Activated CD4-positive, alpha-beta memory T cell treated with anti-CD3 and anti-CD28 coated beads, Interleukin-2, amount 10 ng/mL, durations not matched to agents 7 days and 5 days (primary cell): ENCODE measurements at regions not wholly inside any gene's neighbourhood (a gene's known extent, or its start where the extent isn't known, plus 50 kb on each side); places are given as distances from the start of the nearest gene placed in this dataset.

ENCODE experiments used
- CTCF ChIA-PET: fragments of 350-600 bp; sonication (Branson Sonifier 250); formaldehyde crosslinking; loops from one replicate; lab custom pipeline; 2021; ENCODE audit warnings: antibody characterized with exemption, inconsistent platforms; lab: Charles Lee
- POLR2A ChIA-PET: fragments of 350-600 bp; sonication (Branson Sonifier 250); formaldehyde crosslinking; loops from one replicate; lab custom pipeline; 2021; ENCODE audit warnings: antibody characterized with exemption; lab: Charles Lee
- DNase-seq: peaks from one replicate; pipeline ENCODE4 v3.0.0-alpha.2; 2020
- H3K27ac Mint-ChIP-seq: one replicate; pipeline ENCODE4 v1.8.0; 2021; ENCODE audit warnings: mild to moderate bottlenecking, mixed read lengths
- H3K27me3 Mint-ChIP-seq: one replicate; pipeline ENCODE4 v1.8.0; 2021; ENCODE audit warnings: mixed read lengths
- H3K36me3 Mint-ChIP-seq: one replicate; pipeline ENCODE4 v1.8.0; 2021; ENCODE audit warnings: low read depth, mixed read lengths
- H3K4me1 Mint-ChIP-seq: one replicate; pipeline ENCODE4 v1.8.0; 2021; ENCODE audit warnings: mixed read lengths
- H3K4me3 Mint-ChIP-seq: one replicate; pipeline ENCODE4 v1.8.0; 2021; ENCODE audit warnings: mild to moderate bottlenecking, mixed read lengths
- H3K9me3 Mint-ChIP-seq: one replicate; pipeline ENCODE4 v1.8.0; 2021; ENCODE audit warnings: mixed read lengths

DNA sequence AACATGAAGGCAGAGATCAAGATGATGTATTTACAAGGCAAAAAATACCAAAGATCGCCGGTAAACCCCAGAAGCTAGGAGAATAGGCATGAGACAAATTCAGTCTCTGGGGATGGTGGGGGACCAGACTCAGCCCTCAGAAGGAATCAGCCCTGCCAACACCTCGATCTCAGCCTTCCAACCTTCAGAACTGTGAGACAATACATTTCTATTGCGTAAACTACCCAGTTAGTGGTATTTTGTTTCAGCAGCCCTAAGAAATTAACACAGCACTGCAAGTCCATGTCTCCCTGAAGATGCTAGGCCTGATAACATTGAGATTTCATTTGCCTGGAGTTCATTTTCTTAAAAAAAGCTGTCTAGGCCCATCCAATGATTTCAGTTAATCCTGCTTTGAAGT is 622.5 kb downstream of the PTPRC start:
- no peak for DNase-seq
- ChIA-PET CTCF (no interaction called here), POLR2A (no interaction called here)

DNA sequence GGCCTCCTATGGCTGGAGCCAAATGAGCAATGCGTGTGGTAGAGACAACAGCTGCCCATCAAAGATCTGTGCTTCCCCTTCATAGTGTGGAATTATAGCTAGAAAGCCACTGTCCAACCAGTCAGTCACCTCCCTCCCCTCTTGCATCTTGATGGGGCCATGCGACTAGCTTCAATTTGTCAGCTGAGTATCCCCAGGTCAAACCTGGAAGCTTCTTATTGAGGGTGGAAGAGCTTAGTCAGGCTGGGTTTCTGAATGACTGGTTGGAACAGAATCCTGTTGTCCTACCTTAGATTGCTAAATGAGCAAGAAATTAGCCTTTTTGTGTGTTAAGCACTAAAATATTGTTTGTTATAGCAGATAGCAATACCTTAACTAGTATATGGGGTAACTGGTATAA is 625.4 kb downstream of the PTPRC start:
- DNase-seq: no peak
- ChIA-PET CTCF (no interaction called here), POLR2A (no interaction called here)
- Mint-ChIP-seq H3K4me1 (no peaks in the 10 kb centered on the region), H3K27ac (no peak overlapping the region), H3K27me3 (peaks cover 4% of the 10 kb centered on the region), H3K36me3 (no peaks in the 10 kb centered on the region), H3K9me3 (no peaks in the 10 kb centered on the region), H3K4me3 (no peak overlapping the region)

More for the DNA sequence above, 622.5 kb downstream of the PTPRC start:
- Mint-ChIP-seq H3K27me3 (peaks cover 15% of the 10 kb centered on the region), H3K27ac (no peak overlapping the region), H3K4me1 (no peaks in the 10 kb centered on the region), H3K36me3 (no peaks in the 10 kb centered on the region), H3K9me3 (peaks cover 5% of the 10 kb centered on the region), H3K4me3 (no peak overlapping the region)

DNA sequence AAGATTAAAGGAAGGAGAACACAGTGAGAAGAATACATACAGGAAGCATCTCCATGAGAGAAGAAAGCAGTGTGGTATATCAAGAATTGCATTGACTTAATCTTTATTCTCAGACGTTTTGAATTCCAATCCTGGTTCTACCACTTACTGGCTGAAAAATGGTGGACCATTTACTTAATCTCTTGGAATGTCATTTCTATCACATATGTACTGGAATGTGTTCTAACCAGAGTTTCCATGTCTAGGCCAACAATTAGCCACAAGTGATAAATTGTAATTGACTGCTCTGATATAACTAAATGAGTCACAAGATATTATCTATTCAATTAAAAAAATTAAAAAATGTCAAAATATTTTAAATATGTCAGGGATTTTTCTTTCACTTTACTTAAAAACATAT is 626.1 kb downstream of the PTPRC start:
- no peaks in the 10 kb centered on the region for H3K36me3 Mint-ChIP-seq
- ChIA-PET CTCF (no interaction called here), POLR2A (no interaction called here)
- H3K27ac Mint-ChIP-seq: no peak overlapping the region
- no peak for DNase-seq
- H3K4me1 Mint-ChIP-seq: no peaks in the 10 kb centered on the region
- no peaks in the 10 kb centered on the region for H3K9me3 Mint-ChIP-seq
- peaks cover 4% of the 10 kb centered on the region for H3K27me3 Mint-ChIP-seq
- H3K4me3 Mint-ChIP-seq: no peak overlapping the region

DNA sequence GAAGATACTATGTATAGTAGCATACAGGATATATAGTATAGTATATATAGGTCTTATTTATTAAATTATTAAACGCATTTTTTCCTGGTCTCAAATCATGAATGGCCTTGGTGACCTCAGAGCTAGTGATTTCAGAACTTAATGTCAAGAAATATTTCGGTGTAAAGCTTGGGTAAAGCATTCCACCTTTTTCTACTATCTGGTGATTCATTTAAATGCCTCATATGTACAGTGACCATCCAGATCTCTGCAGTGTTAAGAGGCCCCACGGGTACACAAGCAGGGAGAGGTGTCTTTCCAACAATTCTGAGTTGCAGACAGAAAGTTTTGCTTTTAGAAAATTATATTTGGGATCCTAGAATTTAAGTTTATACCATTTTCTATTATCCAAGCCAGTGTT is 626.5 kb downstream of the PTPRC start:
- Mint-ChIP-seq H3K27me3 (peaks cover 8% of the 10 kb centered on the region), H3K36me3 (no peaks in the 10 kb centered on the region), H3K27ac (no peak overlapping the region), H3K4me3 (no peak overlapping the region), H3K9me3 (no peaks in the 10 kb centered on the region), H3K4me1 (no peaks in the 10 kb centered on the region)
- ChIA-PET CTCF (no interaction called here), POLR2A (no interaction called here)
- DNase-seq: no peak

DNA sequence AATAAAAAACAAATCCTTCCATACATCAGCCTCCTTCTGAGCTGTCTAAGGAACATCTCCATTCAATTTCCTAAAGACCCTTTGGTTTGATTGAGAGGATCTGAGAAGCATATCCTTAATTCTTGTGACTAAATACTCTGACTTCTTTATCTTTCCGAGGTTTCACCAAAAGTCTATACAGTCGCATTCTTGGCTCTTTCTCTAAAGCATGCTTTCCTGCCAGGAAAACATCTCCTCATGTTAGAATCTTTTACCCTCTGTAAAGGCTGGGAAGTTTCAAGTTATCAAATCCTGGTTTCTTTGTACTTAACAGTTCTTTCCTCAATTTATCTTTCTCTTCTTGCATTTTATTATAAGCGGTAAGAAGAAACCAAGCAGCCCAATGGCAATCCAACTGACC is 630.4 kb downstream of the PTPRC start:
- H3K27ac Mint-ChIP-seq: no peak overlapping the region
- H3K27me3 Mint-ChIP-seq: peaks cover 7% of the 10 kb centered on the region
- DNase-seq: no peak
- POLR2A ChIA-PET: no interaction called here
- CTCF ChIA-PET: no interaction called here
- no peaks in the 10 kb centered on the region for H3K9me3 Mint-ChIP-seq
- H3K4me1 Mint-ChIP-seq: no peaks in the 10 kb centered on the region
- H3K4me3 Mint-ChIP-seq: no peak overlapping the region
- no peaks in the 10 kb centered on the region for H3K36me3 Mint-ChIP-seq

DNA sequence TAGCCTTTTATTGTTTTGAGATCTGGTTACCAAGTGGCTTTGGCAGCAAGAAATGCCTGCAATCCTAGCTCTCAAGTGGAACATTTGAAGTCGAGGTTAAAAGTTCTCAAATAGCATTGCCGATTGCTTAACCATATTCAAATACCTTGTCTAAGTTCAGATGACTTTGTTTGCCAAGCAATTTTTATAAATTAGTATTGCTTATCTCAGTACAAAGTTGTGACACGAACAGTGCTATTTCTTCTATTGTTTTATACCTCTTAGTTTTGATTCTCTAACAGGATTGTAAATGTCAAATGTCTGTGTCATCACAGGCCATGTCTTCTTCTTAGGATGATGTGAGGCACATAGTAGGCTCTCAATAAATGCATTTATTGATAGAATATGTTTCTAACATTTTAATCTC is 633.3 kb downstream of the PTPRC start:
- ChIA-PET CTCF (no interaction called here), POLR2A (no interaction called here)
- Mint-ChIP-seq H3K9me3 (no peaks in the 10 kb centered on the region), H3K27ac (no peak overlapping the region), H3K4me3 (no peak overlapping the region), H3K4me1 (no peaks in the 10 kb centered on the region), H3K36me3 (no peaks in the 10 kb centered on the region), H3K27me3 (peaks cover 11% of the 10 kb centered on the region)
- no peak for DNase-seq

DNA sequence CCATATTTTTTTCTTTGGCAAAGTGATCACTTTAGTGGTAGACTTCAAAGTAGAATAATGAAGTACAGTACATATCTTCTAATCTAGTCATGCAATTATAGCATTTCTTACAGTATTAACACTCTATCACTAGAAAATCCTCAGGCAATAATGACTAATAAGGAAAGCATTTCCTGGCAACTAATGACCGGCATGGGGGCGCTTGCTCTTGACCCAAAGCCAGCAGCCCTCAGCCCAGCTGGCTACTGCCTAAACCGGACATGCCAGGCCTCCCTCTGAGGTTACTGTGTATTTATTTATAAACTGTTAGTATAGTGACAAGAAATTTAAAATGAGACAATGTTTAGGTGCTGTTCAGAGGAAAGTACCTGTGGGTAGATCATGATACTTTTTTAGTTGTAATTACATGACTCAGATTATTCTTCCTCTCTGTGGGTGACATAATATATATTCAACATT is 633.8 kb downstream of the PTPRC start:
- CTCF ChIA-PET: no interaction called here
- H3K27ac Mint-ChIP-seq: no peak overlapping the region
- H3K27me3 Mint-ChIP-seq: peaks cover 11% of the 10 kb centered on the region
- no peaks in the 10 kb centered on the region for H3K4me1 Mint-ChIP-seq
- H3K36me3 Mint-ChIP-seq: no peaks in the 10 kb centered on the region
- no peak overlapping the region for H3K4me3 Mint-ChIP-seq
- DNase-seq: no peak
- H3K9me3 Mint-ChIP-seq: no peaks in the 10 kb centered on the region
- POLR2A ChIA-PET: no interaction called here

DNA sequence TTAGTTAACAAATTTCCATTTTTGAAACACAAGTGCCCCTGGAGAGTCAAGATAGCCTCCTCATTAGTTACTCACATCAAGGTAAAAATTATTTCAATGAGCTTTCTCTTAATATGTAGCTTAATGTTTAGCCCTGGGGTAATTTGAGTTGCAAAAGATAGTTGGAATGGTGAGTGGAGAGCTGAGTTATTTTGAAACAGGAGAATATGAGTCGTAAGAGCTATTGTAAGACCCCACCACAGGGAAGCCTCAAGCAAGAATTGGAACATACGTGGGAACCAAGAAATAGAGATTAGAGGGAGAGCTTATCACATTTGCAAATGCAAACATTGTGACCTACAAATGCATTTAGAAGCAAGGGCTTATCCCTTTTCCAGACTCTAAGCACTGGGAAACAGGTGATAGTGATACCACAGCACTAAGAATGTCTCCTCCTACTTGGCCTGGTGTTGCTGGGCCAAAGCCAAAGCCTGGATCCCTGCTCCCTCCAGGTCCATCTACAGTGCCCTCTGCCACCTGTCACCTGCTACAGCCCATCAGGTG is 635.1 kb downstream of the PTPRC start:
- Mint-ChIP-seq H3K36me3 (no peaks in the 10 kb centered on the region), H3K27me3 (peaks cover 11% of the 10 kb centered on the region), H3K27ac (no peak overlapping the region), H3K4me3 (no peak overlapping the region), H3K9me3 (no peaks in the 10 kb centered on the region), H3K4me1 (no peaks in the 10 kb centered on the region)
- CTCF ChIA-PET: no interaction called here
- no peak for DNase-seq
- POLR2A ChIA-PET: no interaction called here

DNA sequence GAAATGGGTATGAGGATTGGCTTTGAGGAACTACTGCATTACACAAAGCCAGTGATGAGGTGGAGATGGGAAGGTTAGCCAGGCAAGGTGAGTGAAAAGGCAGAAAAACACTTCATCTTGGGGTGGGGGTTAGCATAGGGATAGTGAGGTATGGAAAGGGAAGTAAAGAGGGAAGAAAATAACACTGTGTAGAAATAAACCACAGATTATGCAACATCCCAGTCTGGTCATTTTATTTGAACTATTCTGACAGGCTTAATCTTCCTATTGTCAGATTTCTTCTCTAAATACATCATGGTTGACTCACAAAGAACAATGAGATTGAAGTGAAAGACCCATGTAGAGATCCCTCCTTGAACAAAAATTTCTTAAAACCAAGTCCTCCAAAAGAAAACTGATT is 640.2 kb downstream of the PTPRC start:
- ChIA-PET CTCF (no interaction called here), POLR2A (no interaction called here)
- H3K27me3 Mint-ChIP-seq: peaks cover 4% of the 10 kb centered on the region
- H3K27ac Mint-ChIP-seq: no peak overlapping the region
- no peaks in the 10 kb centered on the region for H3K4me1 Mint-ChIP-seq
- H3K4me3 Mint-ChIP-seq: no peak overlapping the region
- no peaks in the 10 kb centered on the region for H3K9me3 Mint-ChIP-seq
- no peak for DNase-seq
- no peaks in the 10 kb centered on the region for H3K36me3 Mint-ChIP-seq

DNA sequence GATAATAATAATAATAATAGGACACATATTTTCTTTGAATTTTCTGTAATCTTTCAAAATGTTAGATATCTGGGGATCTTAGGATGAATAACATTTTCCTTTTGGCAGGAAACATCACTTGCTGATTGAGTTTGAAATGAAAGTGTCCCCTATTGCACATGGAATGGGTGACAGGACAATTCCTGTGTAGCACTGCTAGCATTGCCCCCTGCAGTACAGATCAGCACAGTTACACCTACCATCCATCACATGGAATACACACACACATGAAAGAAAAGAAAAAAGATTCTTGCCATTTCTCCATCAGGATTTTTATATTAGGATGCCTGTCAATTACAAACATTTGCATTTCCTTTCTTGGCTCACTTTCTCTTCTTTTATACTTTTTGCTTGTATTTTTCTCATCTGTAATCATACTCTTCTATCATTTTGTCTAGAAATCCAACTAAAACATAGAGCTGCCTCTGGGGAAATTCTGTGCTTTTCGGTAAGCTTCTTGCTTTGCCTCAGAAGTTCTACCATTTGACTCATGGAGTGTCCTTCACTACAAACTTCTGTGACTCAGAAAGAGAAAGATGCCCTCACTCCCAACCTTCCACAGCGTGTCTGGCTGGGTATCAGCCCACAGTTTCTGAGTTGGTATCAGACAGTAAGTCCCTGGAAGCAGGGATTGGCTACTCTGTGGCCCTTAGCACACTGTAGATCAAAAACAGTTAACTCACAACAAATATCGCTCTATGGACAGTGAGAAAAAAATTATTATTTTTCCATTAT is 641.2 kb downstream of the PTPRC start:
- peaks cover under 1% of the 10 kb centered on the region for H3K27me3 Mint-ChIP-seq
- ChIA-PET CTCF (no interaction called here), POLR2A (no interaction called here)
- no peaks in the 10 kb centered on the region for H3K4me1 Mint-ChIP-seq
- H3K36me3 Mint-ChIP-seq: no peaks in the 10 kb centered on the region
- DNase-seq: no peak
- H3K27ac Mint-ChIP-seq: no peak overlapping the region
- H3K4me3 Mint-ChIP-seq: no peak overlapping the region
- no peaks in the 10 kb centered on the region for H3K9me3 Mint-ChIP-seq

DNA sequence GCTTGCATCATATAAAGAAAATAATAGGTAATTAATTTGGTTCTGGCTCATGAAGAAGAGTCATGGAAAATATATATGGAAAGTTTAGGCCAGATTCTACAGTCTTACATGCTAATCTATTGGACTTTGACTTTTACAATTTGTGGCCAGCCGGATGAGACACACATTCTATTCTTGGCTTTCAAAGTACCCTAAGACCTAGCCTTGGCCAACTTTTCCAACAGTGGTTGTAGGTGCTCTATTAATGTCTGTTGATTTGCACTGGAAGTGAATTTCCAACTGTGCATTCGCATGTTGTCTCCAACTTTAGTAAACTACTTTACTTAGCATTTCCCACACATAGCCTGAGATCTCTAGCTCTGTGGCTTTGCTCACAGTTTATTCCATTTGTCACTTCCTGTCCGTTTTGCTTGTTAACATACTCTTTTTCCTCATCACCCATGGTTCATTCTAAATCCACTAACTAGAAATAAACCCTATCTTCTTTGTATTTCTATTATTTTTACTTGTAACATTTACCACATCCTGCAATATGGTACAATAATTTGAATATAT is 644.0 kb downstream of the PTPRC start:
- ChIA-PET CTCF (no interaction called here), POLR2A (no interaction called here)
- Mint-ChIP-seq H3K4me3 (no peak overlapping the region), H3K4me1 (no peaks in the 10 kb centered on the region), H3K36me3 (no peaks in the 10 kb centered on the region), H3K27ac (no peak overlapping the region), H3K9me3 (no peaks in the 10 kb centered on the region), H3K27me3 (peaks cover 6% of the 10 kb centered on the region)
- DNase-seq: no peak

DNA sequence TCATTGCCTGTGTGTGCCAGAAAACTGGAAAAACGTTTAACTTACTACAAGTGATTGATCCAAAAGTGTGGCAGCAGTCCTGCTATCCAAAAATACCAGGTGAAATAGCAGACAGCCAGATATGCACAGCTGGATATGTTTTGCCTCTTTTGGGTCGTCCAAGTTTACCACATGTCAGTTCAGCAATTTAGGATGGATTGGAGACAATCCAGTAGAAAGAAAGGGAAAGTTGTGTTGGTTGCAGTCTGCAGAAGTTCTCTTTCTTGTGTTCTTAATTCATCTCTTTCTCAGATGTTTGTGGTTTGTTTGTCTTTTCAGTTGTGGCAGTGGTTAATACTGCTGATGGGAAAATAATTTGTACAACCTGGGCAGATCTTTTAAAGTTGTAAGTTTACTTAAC is 645.0 kb downstream of the PTPRC start:
- Mint-ChIP-seq H3K36me3 (no peaks in the 10 kb centered on the region), H3K4me3 (no peak overlapping the region), H3K27me3 (peaks cover 6% of the 10 kb centered on the region), H3K27ac (no peak overlapping the region), H3K4me1 (no peaks in the 10 kb centered on the region), H3K9me3 (no peaks in the 10 kb centered on the region)
- POLR2A ChIA-PET: no interaction called here
- CTCF ChIA-PET: no interaction called here
- no peak for DNase-seq

DNA sequence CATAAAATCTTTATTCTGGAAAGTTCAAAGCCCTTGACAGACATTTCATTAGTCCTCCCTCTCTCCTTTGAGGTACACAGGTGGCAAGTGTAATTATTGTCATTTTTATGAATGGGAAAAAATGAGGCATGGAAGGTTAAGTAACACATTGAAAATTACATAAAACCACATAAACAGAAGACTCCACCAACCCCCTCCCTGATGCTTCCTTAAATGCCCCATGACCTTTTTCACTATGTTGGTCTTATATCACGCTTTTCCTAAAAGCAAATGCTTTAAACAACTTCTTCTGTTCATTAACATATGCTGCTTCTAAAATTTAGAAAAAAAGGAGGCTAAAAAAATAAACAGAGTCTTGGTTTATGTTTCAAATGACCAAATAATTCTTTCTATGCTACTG is 648.4 kb downstream of the PTPRC start:
- Mint-ChIP-seq H3K9me3 (no peaks in the 10 kb centered on the region), H3K27me3 (peaks cover 6% of the 10 kb centered on the region), H3K36me3 (no peaks in the 10 kb centered on the region), H3K27ac (no peak overlapping the region), H3K4me1 (no peaks in the 10 kb centered on the region), H3K4me3 (no peak overlapping the region)
- POLR2A ChIA-PET: no interaction called here
- DNase-seq: no peak
- CTCF ChIA-PET: no interaction called here

DNA sequence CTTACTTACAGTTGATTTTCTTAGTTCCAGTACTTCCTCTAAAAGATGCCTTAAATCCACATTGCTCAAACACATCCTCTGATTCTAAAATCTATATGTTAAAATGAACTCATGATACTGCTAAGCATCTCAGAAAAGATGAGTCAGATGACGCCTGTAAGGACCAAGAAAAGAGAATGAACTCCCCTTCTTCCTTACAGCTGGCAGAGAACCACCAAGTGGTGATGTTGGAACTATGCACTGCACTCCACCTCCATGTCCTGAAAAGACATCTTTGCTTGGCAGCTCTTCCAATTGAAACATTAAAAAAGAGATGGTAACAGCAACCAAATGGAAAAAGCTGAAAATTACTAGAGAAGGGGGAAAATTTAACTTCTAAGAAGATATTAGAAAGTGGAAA is 648.8 kb downstream of the PTPRC start:
- no peaks in the 10 kb centered on the region for H3K9me3 Mint-ChIP-seq
- DNase-seq: no peak
- no peaks in the 10 kb centered on the region for H3K4me1 Mint-ChIP-seq
- H3K36me3 Mint-ChIP-seq: no peaks in the 10 kb centered on the region
- ChIA-PET CTCF (no interaction called here), POLR2A (no interaction called here)
- H3K27me3 Mint-ChIP-seq: peaks cover 6% of the 10 kb centered on the region
- H3K27ac Mint-ChIP-seq: no peak overlapping the region
- H3K4me3 Mint-ChIP-seq: no peak overlapping the region
